CD8-positive, alpha-beta memory T cell (primary cell): ENCODE measurements at regions not wholly inside any gene's neighbourhood (a gene's known extent, or its start where the extent isn't known, plus 50 kb on each side); places are given as distances from the start of the nearest gene placed in this dataset.

ENCODE experiments used
- CTCF ChIA-PET: fragments of 350-600 bp; sonication (Branson Sonifier 250); formaldehyde crosslinking; loops from one replicate; lab custom pipeline; 2021; ENCODE audit warnings: antibody characterized with exemption; lab: Charles Lee
- POLR2A ChIA-PET: fragments of 350-600 bp; sonication (Branson Sonifier 250); formaldehyde crosslinking; loops from one replicate; lab custom pipeline; 2021; ENCODE audit warnings: antibody characterized with exemption; lab: Charles Lee
- DNase-seq, 5 donors: peaks; one replicate each; pipeline versions ENCODE4 v3.0.0 to v3.0.0-alpha.2; 2020 to 2022; ENCODE audit warnings: mixed read lengths in 1 of 5
- H3K27ac ChIP-seq: one replicate; pipeline ENCODE4 v1.7.0; 2013; ENCODE audit warnings: low read depth, mild to moderate bottlenecking, low read length, moderate library complexity
- H3K27me3 ChIP-seq: 2 replicates; pipeline ENCODE4 v1.7.0; 2013; ENCODE audit warnings: low read length, mild to moderate bottlenecking; ENCODE audit not compliant: insufficient read depth, poor library complexity, severe bottlenecking
- H3K36me3 ChIP-seq: 2 replicates; pipeline ENCODE4 v1.7.0; 2013; ENCODE audit warnings: mild to moderate bottlenecking, low read length, moderate library complexity; ENCODE audit not compliant: insufficient read depth
- H3K4me1 ChIP-seq: 2 replicates; pipeline ENCODE4 v1.7.0; 2013; ENCODE audit warnings: mild to moderate bottlenecking, low read length, moderate library complexity; ENCODE audit not compliant: insufficient read depth
- H3K4me3 ChIP-seq: 2 replicates; pipeline ENCODE4 v1.7.0; 2013; ENCODE audit warnings: mild to moderate bottlenecking, low read length
- H3K9me3 ChIP-seq: 2 replicates; pipeline ENCODE4 v1.7.0; 2013; ENCODE audit warnings: mild to moderate bottlenecking, low read length
- H3K27ac Mint-ChIP-seq, 8 donors: one replicate each; pipeline ENCODE4 v1.8.0; 2020 to 2021; ENCODE audit warnings: mixed read lengths in 8 of 8, mild to moderate bottlenecking in 6 of 8, inconsistent platforms in 3 of 8, moderate library complexity in 3 of 8
- H3K27me3 Mint-ChIP-seq, 2 donors: one replicate each; pipeline ENCODE4 v1.8.0; 2020 to 2021; ENCODE audit warnings: mixed read lengths in 2 of 2, mild to moderate bottlenecking in 1 of 2, moderate library complexity in 1 of 2
- H3K36me3 Mint-ChIP-seq, 3 donors: one replicate each; pipeline ENCODE4 v1.8.0; 2020 to 2021; ENCODE audit warnings: mixed read lengths in 3 of 3, inconsistent platforms in 1 of 3, mild to moderate bottlenecking in 1 of 3
- H3K4me1 Mint-ChIP-seq, 3 donors: one replicate each; pipeline ENCODE4 v1.8.0; 2020 to 2021; ENCODE audit warnings: mixed read lengths in 3 of 3, inconsistent platforms in 1 of 3, mild to moderate bottlenecking in 1 of 3
- H3K4me3 Mint-ChIP-seq, 7 donors: one replicate each; pipeline ENCODE4 v1.8.0; 2020 to 2021; ENCODE audit warnings: mixed read lengths in 7 of 7, mild to moderate bottlenecking in 6 of 7, moderate library complexity in 4 of 7, inconsistent platforms in 2 of 7
- H3K9me3 Mint-ChIP-seq, 5 donors: one replicate each; pipeline ENCODE4 v1.8.0; 2020 to 2022; ENCODE audit warnings: mixed read lengths in 5 of 5, mild to moderate bottlenecking in 3 of 5, moderate library complexity in 2 of 5, inconsistent platforms in 1 of 5

- Mint-ChIP-seq H3K27ac (no peak overlapping the region), H3K4me1 (no peaks in the 10 kb centered on the region), H3K27me3 (no peaks in the 10 kb centered on the region), H3K4me3 (no peak overlapping the region), H3K9me3 (peaks cover 0 to 20% (median 5%) of the 10 kb centered on the region in 5 donors), H3K36me3 (no peaks in the 10 kb centered on the region)
- H3K9me3 ChIP-seq = no peaks in the 10 kb centered on the region
- no peak for DNase-seq
- ChIA-PET CTCF (no interaction called here), POLR2A (no interaction called here)
- H3K36me3 ChIP-seq = no peaks in the 10 kb centered on the region
- no peaks in the 10 kb centered on the region for H3K27me3 ChIP-seq
- no peak overlapping the region for H3K4me3 ChIP-seq
- no peak overlapping the region for H3K27ac ChIP-seq
- H3K4me1 ChIP-seq = no peaks in the 10 kb centered on the region
These were observed 349.5 kb downstream of the EPHA7 start for GRCh38 chr6:93069856-93070255.

GRCh38 chr6:93059911-93060310 lies 359.4 kb downstream of the EPHA7 start:
- H3K9me3 Mint-ChIP-seq = peaks cover 0 to 37% (median 2%) of the 10 kb centered on the region in 5 donors
- Histone ChIP-seq H3K9me3 (no peaks in the 10 kb centered on the region), H3K4me1 (no peaks in the 10 kb centered on the region), H3K4me3 (no peak overlapping the region), H3K27me3 (no peaks in the 10 kb centered on the region), H3K36me3 (no peaks in the 10 kb centered on the region), H3K27ac (no peak overlapping the region)
- DNase-seq = no peak
- H3K27me3 Mint-ChIP-seq = no peaks in the 10 kb centered on the region
- H3K4me1 Mint-ChIP-seq = no peaks in the 10 kb centered on the region
- no peak overlapping the region for H3K4me3 Mint-ChIP-seq
- ChIA-PET POLR2A (no interaction called here), CTCF (no interaction called here)
- H3K36me3 Mint-ChIP-seq = no peaks in the 10 kb centered on the region
- no peak overlapping the region for H3K27ac Mint-ChIP-seq

- Histone ChIP-seq H3K4me3 (no peak overlapping the region), H3K4me1 (no peaks in the 10 kb centered on the region), H3K36me3 (no peaks in the 10 kb centered on the region), H3K9me3 (no peaks in the 10 kb centered on the region), H3K27me3 (no peaks in the 10 kb centered on the region), H3K27ac (no peak overlapping the region)
- POLR2A ChIA-PET = no interaction called here
- H3K9me3 Mint-ChIP-seq = peaks cover 0 to 48% (median 11%) of the 10 kb centered on the region in 5 donors
- no peaks in the 10 kb centered on the region for H3K36me3 Mint-ChIP-seq
- DNase-seq = no peak
- no peaks in the 10 kb centered on the region for H3K4me1 Mint-ChIP-seq
- CTCF ChIA-PET = no interaction called here
- no peak overlapping the region for H3K4me3 Mint-ChIP-seq
- no peaks in the 10 kb centered on the region for H3K27me3 Mint-ChIP-seq
- H3K27ac Mint-ChIP-seq = no peak overlapping the region
These were observed 361.8 kb downstream of the EPHA7 start for GRCh38 chr6:93057584-93057983.

GRCh38 chr6:93048381-93048780 lies 371.0 kb downstream of the EPHA7 start:
- ChIA-PET POLR2A (no interaction called here), CTCF (no interaction called here)
- Histone ChIP-seq H3K9me3 (no peaks in the 10 kb centered on the region), H3K36me3 (no peaks in the 10 kb centered on the region), H3K27ac (no peak overlapping the region), H3K4me1 (no peaks in the 10 kb centered on the region), H3K27me3 (no peaks in the 10 kb centered on the region), H3K4me3 (no peak overlapping the region)
- no peak overlapping the region for H3K4me3 Mint-ChIP-seq
- peaks cover 0 to 15% (median 2%) of the 10 kb centered on the region in 5 donors for H3K9me3 Mint-ChIP-seq
- H3K27ac Mint-ChIP-seq = no peak overlapping the region
- H3K27me3 Mint-ChIP-seq = no peaks in the 10 kb centered on the region
- DNase-seq = no peak
- no peaks in the 10 kb centered on the region for H3K36me3 Mint-ChIP-seq
- H3K4me1 Mint-ChIP-seq = no peaks in the 10 kb centered on the region

GRCh38 chr6:93047033-93047432 lies 372.3 kb downstream of the EPHA7 start:
- no peak for DNase-seq
- Mint-ChIP-seq H3K4me3 (no peak overlapping the region), H3K27me3 (no peaks in the 10 kb centered on the region), H3K4me1 (no peaks in the 10 kb centered on the region), H3K9me3 (peaks cover 0 to 17% (median 0%) of the 10 kb centered on the region in 5 donors), H3K36me3 (no peaks in the 10 kb centered on the region), H3K27ac (no peak overlapping the region)
- H3K4me1 ChIP-seq = no peaks in the 10 kb centered on the region
- ChIA-PET POLR2A (no interaction called here), CTCF (no interaction called here)
- H3K36me3 ChIP-seq = no peaks in the 10 kb centered on the region
- H3K9me3 ChIP-seq = no peaks in the 10 kb centered on the region
- H3K27ac ChIP-seq = no peak overlapping the region
- H3K4me3 ChIP-seq = no peak overlapping the region
- H3K27me3 ChIP-seq = no peaks in the 10 kb centered on the region

- no peaks in the 10 kb centered on the region for H3K36me3 ChIP-seq
- no peaks in the 10 kb centered on the region for H3K4me1 ChIP-seq
- DNase-seq = no peak
- ChIA-PET POLR2A (no interaction called here), CTCF (no interaction called here)
- H3K4me3 ChIP-seq = no peak overlapping the region
- Mint-ChIP-seq H3K27me3 (no peaks in the 10 kb centered on the region), H3K4me1 (no peaks in the 10 kb centered on the region), H3K9me3 (peaks cover 0 to 11% (median 0%) of the 10 kb centered on the region in 5 donors), H3K4me3 (no peak overlapping the region), H3K36me3 (no peaks in the 10 kb centered on the region), H3K27ac (no peak overlapping the region)
- no peaks in the 10 kb centered on the region for H3K27me3 ChIP-seq
- H3K9me3 ChIP-seq = no peaks in the 10 kb centered on the region
- no peak overlapping the region for H3K27ac ChIP-seq
These were observed 374.2 kb downstream of the EPHA7 start for GRCh38 chr6:93045156-93045555.

- POLR2A ChIA-PET = no interaction called here
- no peaks in the 10 kb centered on the region for H3K9me3 ChIP-seq
- H3K4me1 ChIP-seq = no peaks in the 10 kb centered on the region
- H3K36me3 ChIP-seq = no peaks in the 10 kb centered on the region
- CTCF ChIA-PET = no interaction called here
- no peak overlapping the region for H3K4me3 Mint-ChIP-seq
- no peak overlapping the region for H3K27ac Mint-ChIP-seq
- H3K4me3 ChIP-seq = no peak overlapping the region
- H3K4me1 Mint-ChIP-seq = no peaks in the 10 kb centered on the region
- H3K27me3 ChIP-seq = no peaks in the 10 kb centered on the region
- no peak for DNase-seq
- H3K27ac ChIP-seq = no peak overlapping the region
- no peaks in the 10 kb centered on the region for H3K36me3 Mint-ChIP-seq
- no peaks in the 10 kb centered on the region for H3K27me3 Mint-ChIP-seq
- peaks cover 2 to 32% (median 8%) of the 10 kb centered on the region in 5 donors for H3K9me3 Mint-ChIP-seq
These were observed 379.0 kb downstream of the EPHA7 start for GRCh38 chr6:93040375-93040774.

GRCh38 chr6:93036835-93037234 lies 382.5 kb downstream of the EPHA7 start:
- Histone ChIP-seq H3K36me3 (no peaks in the 10 kb centered on the region), H3K4me3 (no peak overlapping the region), H3K9me3 (no peaks in the 10 kb centered on the region), H3K4me1 (no peaks in the 10 kb centered on the region), H3K27me3 (no peaks in the 10 kb centered on the region), H3K27ac (no peak overlapping the region)
- Mint-ChIP-seq H3K36me3 (no peaks in the 10 kb centered on the region), H3K27ac (no peak overlapping the region), H3K4me3 (no peak overlapping the region), H3K9me3 (peaks cover 4 to 33% (median 17%) of the 10 kb centered on the region in 5 donors), H3K4me1 (no peaks in the 10 kb centered on the region), H3K27me3 (no peaks in the 10 kb centered on the region)
- CTCF ChIA-PET = no interaction called here
- POLR2A ChIA-PET = no interaction called here
- no peak for DNase-seq

- Mint-ChIP-seq H3K27ac (no peak overlapping the region), H3K4me3 (no peak overlapping the region), H3K27me3 (no peaks in the 10 kb centered on the region), H3K36me3 (no peaks in the 10 kb centered on the region), H3K9me3 (peaks cover 4 to 38% (median 17%) of the 10 kb centered on the region in 5 donors), H3K4me1 (no peaks in the 10 kb centered on the region)
- ChIA-PET POLR2A (no interaction called here), CTCF (no interaction called here)
- H3K4me1 ChIP-seq = no peaks in the 10 kb centered on the region
- H3K9me3 ChIP-seq = no peaks in the 10 kb centered on the region
- no peaks in the 10 kb centered on the region for H3K36me3 ChIP-seq
- DNase-seq = no peak
- no peak overlapping the region for H3K27ac ChIP-seq
- H3K4me3 ChIP-seq = no peak overlapping the region
- H3K27me3 ChIP-seq = no peaks in the 10 kb centered on the region
These were observed 383.6 kb downstream of the EPHA7 start for GRCh38 chr6:93035756-93036155.
